RCC 7860 (cell line): ENCODE measurements at regions not wholly inside any gene's neighbourhood (a gene's known extent, or its start where the extent isn't known, plus 50 kb on each side); places are given as distances from the start of the nearest gene placed in this dataset.
"Not testable (repeated sequence)": the region's sequence is repeated elsewhere in the genome, so short reads cannot be mapped to it uniquely, and the experiment has no call there.

ENCODE experiments used
- DNase-seq: peaks from one replicate; pipeline ENCODE4 v3.0.0-alpha.2; 2015; ENCODE audit warnings: low spot score
- FAIRE-seq: peaks from 2 replicates; lab custom pipeline; 2012; peaks lifted over from hg19 to GRCh38; lab: Jason Lieb, UNC

GRCh38 chr1:181170194-181170593 is 81.7 kb downstream of the IER5 start:
- no peak for FAIRE-seq

GRCh38 chr1:181172082-181172481 is 83.6 kb downstream of the IER5 start:
- DNase-seq (no peak), FAIRE-seq (no peak)

More at GRCh38 chr1:181170194-181170593, 81.7 kb downstream of the IER5 start:
- DNase-seq, result no peak

- DNase-seq (no peak), FAIRE-seq (no peak)
Observed at GRCh38 chr1:181173761-181174447, 85.4 kb downstream of the IER5 start.

GRCh38 chr1:181174861-181175260 is 86.4 kb downstream of the IER5 start:
- FAIRE-seq (no peak), DNase-seq (no peak)

- no peak for FAIRE-seq
- no peak for DNase-seq
Observed at GRCh38 chr1:181175356-181175910, 86.9 kb downstream of the IER5 start.

GRCh38 chr1:181175955-181176354 is 87.5 kb downstream of the IER5 start:
- no peak for DNase-seq
- no peak for FAIRE-seq

DNA sequence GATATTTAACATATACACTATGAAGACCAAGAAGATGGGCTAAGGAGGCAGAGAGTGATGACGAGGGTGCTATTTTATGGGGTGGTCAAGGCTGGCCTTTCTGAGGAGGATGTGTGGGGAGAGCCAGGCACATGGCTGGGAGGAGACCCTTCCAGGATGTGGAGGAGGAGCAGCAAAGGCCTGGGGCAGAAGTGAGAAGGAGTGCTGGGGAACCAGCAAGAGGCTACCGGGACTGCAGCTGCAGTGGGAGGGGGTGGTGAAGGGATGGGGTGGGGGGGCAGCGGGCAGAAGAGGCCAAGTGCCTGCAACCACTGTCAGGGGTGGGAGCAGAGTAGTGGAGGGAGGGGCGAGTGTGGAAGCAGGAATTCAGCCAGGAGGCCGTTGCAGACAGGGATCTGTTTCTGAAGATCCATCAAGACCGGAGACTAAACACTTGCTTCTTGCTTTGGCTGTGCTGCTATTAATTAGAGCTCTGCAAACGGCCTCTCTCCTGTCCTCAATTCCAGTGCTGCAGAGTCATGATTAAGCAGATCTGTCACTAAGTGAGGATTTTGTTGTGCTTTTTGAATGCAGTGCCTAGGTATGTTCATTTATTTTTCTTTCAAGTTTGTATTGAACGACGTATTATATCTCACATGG is 89.9 kb downstream of the IER5 start:
- FAIRE-seq, result no peak
- no peak for DNase-seq

GRCh38 chr1:181179279-181179986 is 90.9 kb downstream of the IER5 start:
- DNase-seq (no peak), FAIRE-seq (no peak)

DNA sequence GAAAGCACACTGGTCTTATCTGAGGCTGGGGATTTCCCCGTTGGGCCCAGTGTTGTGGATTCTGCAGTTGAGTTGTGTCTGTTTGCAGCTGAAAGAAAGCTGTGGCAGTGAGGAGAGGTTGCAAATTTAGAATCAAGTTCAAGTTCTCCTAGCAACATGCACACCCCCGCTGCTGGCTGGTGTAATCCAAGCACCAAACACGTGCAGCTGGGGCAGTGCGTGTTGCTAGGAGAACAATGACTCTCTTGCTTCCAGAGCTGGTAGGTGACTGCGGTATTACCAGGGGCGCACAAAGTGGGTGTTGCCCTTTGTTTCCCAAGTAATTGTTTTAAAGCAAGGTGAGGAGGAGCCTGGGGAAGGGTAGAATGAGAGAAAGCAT is 91.5 kb downstream of the IER5 start:
- DNase-seq (no peak), FAIRE-seq (no peak)

DNA sequence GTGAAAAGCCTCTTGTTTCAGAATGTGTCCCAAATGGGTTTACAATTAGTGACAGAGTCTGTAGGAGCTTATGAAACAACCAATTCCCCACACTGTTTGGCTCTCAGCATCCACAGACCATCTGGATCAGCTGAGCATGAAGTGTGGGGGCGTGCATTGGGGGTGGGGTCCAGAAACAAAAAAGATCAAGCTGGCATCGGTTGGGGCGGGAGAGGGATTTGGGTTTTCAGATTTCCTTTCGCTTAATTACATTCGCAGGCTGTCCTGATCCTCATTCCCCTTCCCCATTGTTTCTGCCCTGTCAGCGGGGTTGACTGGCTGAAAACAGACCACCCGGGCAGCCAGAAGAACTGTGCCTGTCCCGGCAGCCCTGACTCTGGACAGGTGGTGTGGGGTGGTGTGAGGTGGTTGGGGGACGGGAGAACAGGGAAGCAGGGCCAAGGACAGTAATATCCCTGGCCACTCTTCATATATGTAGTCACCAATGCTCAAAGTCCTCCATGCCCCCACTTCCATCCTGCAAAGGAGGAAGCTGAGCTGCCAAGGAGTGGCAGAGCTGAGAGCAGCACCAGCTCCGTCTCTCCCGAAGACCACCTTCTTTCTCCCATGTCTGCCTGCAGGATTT is 92.0 kb downstream of the IER5 start:
- FAIRE-seq (no peak), DNase-seq (no peak)

- DNase-seq, result no peak
- FAIRE-seq, result no peak
Observed at GRCh38 chr1:181181792-181182585, 93.5 kb downstream of the IER5 start.

- FAIRE-seq (no peak), DNase-seq (no peak)
Observed at GRCh38 chr1:181184621-181185020, 96.1 kb downstream of the IER5 start.

- DNase-seq, result no peak
- FAIRE-seq, result no peak
Observed at GRCh38 chr1:181185461-181185860, 97.0 kb downstream of the IER5 start.

DNA sequence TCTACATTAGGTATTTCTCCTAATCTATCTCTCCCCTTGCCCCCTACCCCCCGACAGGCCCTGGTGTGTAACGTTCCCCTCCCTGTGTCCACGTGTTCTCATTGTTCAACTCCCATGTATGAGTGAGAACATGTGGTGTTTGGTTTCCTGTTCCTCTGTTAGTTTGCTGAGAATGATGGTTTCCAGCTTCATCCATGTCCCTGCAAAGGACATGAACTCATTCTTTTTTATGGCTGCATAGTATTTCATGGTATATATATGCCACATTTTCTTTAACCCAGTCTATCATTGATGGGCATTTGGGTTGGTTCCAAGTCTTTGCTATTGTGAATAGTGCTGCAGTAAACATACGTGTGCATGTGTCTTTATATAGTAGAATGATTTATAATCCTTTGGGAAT is 97.6 kb downstream of the IER5 start:
- FAIRE-seq, DNase-seq: not testable (repeated sequence)

DNA sequence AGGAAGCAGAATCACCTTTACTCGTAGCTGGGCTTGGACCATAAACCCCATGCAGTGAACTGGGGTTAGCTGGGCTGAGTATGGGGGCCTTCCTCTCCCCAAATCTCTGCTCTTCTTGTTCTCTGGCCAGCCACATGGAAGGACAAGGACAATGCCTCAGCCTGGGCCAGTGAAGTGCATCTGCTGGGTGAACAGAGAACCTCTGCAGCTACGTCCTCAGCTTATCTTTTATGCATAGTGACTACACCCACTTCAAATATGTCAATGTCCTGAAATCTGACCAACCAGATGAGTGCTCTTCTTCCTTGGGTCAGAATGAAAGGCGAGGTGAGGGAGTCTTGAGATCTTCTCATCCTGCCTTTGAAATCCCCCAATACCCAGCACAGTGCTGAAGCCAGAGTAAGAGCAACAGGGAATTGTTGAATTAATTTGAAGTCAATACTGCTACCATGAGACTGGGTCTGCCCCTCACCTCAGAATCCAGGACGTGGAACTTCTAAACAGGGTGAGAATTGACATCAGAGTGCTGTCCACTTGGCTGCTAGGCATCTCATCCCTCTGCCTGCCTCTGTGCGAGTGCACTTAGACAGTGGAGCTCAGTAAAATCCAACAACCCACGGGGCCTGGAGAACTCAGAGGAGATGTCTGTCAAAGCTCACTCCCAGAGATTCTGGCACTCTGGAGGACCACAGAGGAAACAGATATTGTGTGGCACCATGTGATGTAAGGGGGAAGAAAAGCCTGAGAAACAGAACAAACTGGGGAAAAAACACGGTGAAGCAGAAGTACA is 99.0 kb downstream of the IER5 start:
- DNase-seq (no peak), FAIRE-seq (no peak)

GRCh38 chr1:181189245-181189644 is 100.7 kb downstream of the IER5 start:
- no peak for FAIRE-seq

GRCh38 chr1:181189691-181190363 is 101.3 kb downstream of the IER5 start:
- DNase-seq (peak; percentile 7), FAIRE-seq (no peak)

More at GRCh38 chr1:181189245-181189644, 100.7 kb downstream of the IER5 start:
- no peak for DNase-seq

GRCh38 chr1:181190364-181191035 is 102.0 kb downstream of the IER5 start:
- FAIRE-seq (no peak), DNase-seq (no peak)
